CD4-positive, alpha-beta T cell treated with Interleukin-12 subunit alpha and Interleukin-12 subunit beta, for 1 hour (primary cell): ENCODE measurements at regions not wholly inside any gene's neighbourhood (a gene's known extent, or its start where the extent isn't known, plus 50 kb on each side); places are given as distances from the start of the nearest gene placed in this dataset.
A peak's percentile ranks its signal among the peaks of the same experiment; 100 is the strongest.
"Not testable (repeated sequence)": the region's sequence is repeated elsewhere in the genome, so short reads cannot be mapped to it uniquely, and the experiment has no call there.

Experiments used
- DNase-seq: peaks from one replicate; pipeline ENCODE4 v3.0.0-alpha.2; 2020

DNA sequence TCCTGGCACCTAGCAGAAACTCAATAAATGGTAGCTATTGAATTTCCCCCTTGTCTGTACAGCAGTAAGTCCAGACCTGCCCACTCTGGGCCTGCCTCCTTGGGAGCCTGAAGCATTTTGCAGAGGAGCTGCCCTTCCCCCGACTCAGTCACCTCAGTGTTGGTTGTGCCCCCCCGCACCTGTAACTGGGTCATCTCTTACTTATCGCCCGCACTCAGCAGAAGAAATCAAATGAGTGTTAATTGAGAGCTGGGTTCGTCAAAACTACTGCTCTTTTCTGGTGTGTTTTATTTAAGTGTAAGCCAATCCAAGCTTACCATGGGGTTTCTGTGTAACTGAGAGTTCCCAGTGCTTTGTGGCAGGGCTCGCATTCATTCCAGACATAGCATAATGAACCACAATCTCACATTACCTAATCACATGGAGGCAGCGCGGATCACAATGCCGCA lies 175.5 kb upstream of the IRF2BP2 start:
- not testable (repeated sequence) for DNase-seq

DNA sequence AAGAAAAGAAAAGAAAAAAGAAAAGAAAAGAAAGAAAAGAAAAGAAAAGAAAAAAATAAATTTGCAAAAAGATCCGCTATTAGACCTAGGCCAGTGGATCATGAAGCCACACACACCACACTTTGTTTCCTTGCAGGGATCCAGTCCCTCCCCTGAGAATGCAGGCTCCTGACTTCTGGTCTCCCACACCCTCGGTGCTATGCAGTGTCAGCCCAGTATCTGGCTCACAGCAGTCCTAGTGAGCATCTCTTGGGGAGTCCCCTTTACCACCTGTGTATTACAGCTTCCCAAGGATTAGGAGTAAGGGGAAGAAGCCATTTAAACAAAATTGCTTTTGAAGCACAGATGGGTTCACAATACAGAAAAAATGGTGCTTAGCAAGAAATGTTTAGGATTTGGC lies 174.1 kb upstream of the IRF2BP2 start:
- DNase-seq = not testable (repeated sequence)

DNA sequence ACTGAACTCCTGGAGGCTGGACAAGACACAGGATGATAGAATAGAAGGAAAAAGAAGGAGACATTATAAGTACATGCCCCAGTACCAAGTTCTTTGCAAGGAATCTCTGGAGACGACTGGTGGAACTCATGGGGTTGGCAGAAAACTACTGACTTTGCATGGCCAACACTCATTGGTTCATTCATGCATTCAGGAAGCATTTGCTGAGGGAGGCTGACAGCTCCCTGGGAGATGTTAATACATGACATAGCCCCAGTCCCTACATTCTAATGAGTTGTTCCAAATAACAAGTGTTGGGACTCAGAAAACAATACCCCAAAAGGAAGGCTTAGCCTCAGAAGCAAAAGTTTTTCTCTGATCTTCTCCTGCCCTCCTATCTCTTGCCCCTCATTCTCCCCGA lies 172.8 kb upstream of the IRF2BP2 start:
- no peak for DNase-seq

DNA sequence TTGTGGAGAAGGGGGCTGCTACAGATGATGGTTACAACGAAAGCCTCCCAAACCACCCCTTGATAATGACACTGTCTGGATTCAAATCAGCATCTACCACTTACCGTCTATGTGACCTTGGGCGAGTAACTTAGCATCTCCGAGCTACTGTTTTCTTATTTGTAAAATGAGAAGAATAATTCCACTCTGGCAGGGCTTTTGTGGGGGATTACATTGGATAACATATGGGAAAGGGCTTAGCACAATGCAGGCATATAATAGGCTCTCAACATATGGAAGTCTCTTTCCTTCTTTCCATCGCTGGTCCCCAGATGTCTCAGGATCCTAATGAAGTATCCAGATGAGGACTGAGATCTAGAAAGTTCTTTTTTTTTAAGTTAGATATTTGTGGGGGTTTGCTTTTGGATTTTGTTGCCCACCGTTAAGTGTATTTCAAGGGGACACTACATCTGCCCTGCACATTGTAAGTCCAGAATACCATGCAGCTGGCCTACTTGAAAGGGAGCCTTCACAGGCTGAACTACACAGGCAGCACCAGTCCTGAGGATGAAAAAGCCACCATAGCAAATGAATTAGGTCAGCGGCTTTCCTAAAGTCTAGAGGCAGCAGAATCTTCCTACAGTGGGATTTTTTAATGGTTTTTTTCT lies 172.2 kb upstream of the IRF2BP2 start:
- no peak for DNase-seq

DNA sequence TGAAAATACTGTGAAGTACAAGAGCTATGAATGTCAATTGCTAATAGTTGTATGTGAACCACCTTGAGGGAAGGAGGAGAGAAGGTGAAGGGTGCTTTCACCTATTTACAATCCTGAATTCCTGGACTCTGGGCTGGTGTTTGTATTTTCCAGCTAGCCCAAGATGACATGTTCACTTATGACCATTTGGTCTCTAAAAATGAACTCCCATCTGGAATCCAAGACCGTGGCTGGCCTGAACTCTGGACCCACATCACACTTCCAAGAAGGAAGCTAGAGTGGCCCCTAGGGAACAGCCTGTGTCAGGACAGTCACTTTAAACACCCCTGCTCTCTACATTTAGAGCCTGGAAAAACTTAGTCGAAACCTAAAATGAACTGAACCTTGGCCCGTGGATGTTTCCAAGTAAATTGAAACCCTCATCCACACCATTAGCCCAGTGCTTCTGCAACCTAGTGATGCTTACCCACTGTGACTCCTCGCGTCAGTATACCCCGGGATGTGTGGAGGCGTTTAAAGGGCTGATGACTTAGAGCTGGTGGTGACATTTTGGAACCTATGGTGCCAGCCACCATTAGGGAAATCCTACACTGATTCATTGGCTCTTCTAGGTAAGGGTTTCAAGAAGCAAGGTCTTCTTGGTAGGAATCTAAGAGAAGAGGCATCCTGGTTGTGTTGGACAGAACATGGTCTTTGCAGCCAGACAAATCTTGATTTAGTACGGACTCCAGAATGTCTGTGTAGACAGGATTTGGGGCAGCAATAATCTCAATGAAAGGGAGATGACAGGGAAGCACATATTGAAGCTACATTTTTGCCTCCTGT lies 171.5 kb upstream of the IRF2BP2 start:
- DNase-seq = no peak

DNA sequence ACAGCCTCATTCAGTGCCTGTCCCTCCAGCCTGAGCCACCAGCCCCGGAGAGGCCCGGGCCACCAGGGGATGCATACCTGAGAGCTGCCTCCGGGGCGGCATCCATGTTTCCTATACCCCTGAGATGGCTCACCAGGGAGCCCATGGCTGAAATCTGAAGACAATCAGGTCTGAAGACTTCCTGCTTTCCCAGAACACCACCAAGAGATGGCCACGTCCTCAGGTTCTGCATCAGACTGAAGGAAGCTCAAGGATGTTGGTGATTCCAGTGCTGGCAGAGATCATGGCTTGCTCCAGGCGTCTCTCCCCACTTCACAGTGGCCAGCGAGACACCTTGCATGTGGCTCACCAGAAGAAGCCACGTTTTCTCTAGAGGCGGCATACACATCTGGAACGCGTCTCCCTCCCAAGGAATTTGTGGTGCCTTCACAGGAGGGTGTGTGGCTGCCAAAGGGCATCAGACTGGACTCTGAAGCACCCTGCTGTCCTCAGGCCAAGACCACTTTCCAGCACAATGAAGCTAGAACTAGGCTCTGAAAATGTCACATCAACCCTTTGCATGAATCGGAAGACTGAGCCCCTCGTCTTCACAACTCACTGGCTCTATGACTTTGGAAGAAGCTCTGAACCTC lies 170.7 kb upstream of the IRF2BP2 start:
- DNase-seq = no peak

DNA sequence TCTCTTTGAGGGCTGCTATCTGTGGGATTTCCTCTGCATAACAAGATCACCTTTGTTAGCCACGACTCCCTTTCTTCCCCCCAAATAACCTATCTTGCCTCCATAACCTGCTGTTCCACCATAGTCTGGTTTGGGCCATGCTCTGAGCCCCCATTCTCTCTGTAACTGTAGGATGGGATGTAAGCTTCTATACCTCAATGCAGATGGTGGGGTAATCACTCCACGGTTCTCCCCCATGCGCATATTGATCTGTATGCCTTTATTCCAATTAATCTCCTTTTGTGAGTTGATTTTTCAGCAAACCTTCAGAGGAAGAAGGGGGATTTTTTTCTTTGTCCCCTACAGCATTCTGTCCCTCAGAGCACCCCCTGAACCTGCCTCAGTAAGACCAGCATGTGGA lies 170.1 kb upstream of the IRF2BP2 start:
- DNase-seq = no peak

DNA sequence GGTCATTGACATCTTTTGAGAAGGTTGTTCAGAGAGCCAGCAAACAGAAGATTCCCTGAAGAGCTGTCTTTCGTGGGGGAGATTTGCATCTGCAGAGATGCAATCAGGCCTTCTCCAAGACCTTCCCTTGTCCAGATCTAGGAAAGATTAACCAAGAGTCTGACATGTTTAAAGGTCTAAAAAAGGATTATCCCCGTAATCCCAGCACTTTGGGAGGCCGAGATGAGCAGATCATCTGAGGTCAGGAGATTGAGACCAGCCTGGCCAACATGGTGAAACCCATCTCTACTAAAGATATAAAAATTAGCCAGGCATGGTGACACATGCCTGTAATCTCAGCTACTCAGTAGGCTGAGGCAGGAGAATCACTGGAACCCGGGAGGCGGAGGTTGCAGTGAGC lies 169.6 kb upstream of the IRF2BP2 start:
- not testable (repeated sequence) for DNase-seq

DNA sequence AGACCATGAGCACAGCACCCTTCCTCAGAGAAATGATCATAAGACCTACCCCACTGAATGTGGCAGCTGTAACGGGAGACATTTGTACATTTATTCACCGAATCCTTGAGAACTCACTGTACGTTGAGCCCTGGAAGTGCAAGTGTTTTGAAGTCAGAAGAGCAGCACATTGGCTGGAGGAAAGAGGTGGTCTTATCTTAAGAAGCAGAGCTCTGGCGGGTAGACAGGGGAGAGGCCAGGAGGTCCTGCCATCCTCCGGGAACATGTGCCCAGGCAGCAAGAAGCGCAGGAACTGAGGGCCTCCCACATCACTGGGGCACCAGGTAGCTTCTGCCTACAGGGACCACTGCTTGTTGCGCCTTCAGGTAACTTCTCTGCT lies 169.2 kb upstream of the IRF2BP2 start:
- no peak for DNase-seq

DNA sequence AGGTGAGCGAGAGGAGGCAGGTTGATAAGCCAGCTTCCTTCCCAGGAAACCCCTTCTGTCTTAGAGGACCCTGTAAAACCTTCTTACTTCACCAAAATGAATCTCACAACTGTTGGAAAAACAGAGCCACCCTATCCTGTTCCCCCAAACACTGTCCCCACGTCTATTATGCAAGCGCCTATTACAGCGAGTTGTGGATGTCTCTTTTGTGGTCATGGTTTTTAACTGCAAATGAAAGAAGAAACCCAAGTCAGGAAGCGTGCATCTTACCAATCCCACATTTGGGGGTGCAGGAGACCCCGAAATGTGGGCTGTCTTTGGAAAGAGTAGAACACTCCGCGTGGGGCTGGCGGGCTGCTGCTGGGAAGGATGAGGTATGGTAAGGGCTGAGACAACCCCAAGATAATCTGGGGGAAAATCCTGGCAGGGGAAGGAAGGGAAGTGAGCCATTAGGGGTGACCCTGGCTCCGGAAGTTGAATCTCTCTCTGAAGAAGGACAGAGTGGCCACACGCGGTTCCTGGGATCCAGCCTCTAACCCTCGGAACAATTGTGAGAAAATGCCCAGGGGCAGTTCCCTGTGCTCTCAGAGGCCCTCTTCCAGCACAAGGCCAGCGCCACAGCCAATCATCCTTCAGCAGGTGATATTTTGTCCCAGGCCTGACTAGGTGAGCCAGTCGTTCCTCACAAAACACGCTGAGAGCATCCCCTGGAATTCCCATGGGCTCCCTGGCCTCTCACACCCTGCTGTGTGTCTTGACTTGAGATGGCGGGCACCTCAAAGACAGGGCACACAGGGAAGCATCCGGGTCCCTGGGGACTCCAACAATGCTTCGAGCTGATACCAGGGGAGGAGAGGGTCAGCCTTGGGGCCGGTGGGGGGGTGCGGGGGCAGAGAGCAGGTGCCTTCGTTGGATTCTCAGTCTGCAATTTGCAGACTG lies 168.5 kb upstream of the IRF2BP2 start:
- DNase-seq = no peak

DNA sequence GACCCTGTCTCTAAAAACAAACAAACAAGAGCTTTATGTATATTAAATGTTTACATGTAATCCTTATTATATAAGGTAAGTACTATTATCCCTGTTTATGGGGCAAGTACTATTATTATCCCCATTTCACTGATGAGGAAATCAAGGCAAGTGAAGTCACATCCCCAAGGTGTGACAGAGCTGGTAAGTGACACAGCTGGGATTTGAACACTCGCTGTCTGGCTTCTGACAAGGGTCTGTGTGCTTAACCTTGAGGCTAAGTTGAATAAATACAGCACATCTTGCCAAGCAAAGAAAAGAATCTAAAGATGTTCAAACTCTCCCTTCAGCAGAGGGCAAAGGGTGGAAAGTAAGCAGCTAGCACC lies 167.9 kb upstream of the IRF2BP2 start:
- DNase-seq = no peak

DNA sequence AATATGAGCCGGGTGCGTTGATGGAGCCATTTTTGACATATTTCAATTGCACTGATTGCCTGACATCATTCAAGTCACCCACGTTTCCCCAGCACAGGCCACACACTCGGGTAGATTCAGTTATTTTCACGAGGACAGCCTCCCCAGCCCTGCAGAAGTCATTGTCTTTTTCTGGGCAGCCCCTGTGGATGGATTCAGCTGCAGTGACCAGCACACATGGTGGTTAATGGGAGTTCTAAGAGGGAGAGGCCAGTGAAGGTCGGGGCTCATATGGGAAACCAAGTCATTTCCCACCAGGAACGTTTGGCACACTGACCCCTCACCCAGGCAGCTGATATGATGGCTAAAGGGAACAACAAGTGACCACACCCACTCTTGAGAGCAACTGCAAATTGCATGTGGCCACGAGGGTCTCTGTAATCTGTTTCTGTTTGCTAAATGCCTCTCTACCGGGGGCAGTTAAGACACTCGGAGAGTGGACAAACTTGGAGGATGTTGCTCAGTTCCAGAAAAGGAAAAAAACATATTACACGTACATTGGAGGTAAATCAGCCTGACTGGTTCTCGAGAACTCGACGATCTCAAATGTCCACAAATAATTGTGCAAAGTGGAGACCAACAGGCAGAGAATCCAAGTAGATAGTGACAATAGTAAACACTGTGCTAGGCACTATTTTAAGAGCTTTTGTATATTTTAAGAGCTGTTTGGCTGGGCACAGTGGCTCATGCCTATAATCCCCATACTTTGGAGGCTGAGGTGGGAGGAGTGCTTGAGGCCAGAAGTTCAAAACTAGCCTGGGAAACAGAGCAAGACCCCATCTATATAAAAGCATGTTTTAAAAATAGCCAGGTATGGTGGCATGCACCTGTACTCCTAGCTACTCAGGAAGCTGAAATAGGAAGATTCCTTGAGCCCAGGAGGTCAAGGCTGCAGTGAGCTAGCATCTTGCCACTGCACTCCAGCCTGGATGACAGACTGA lies 167.2 kb upstream of the IRF2BP2 start:
- no peak for DNase-seq

DNA sequence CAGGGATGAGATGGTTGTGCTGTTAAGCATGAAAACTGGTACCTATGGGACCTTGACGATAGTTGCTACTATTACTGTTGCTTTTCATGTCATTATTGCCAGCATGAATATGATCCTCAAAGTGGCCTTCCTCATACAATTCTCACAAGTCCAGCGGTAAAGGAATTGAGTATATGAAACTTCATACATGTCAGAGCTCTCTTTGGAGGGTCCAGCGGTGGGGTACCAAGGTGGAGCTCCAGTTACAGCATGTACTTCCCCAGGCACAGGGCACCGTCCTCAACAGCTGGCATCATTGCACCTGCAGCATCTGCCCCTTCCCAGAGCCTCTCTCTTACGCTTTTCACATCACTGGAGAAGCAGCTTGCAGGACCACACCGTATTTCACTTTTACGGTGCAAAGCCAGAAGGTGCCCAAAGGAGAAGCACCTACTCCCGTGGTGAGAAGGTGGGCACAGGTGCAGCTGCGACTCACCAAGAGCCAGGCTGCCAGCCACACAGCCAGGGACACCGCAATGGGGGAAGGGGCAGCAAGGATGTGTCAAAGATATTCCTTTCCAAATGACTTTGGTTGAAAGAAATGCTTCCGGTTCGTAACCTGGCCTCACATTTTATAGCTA lies 166.4 kb upstream of the IRF2BP2 start:
- DNase-seq = no peak

DNA sequence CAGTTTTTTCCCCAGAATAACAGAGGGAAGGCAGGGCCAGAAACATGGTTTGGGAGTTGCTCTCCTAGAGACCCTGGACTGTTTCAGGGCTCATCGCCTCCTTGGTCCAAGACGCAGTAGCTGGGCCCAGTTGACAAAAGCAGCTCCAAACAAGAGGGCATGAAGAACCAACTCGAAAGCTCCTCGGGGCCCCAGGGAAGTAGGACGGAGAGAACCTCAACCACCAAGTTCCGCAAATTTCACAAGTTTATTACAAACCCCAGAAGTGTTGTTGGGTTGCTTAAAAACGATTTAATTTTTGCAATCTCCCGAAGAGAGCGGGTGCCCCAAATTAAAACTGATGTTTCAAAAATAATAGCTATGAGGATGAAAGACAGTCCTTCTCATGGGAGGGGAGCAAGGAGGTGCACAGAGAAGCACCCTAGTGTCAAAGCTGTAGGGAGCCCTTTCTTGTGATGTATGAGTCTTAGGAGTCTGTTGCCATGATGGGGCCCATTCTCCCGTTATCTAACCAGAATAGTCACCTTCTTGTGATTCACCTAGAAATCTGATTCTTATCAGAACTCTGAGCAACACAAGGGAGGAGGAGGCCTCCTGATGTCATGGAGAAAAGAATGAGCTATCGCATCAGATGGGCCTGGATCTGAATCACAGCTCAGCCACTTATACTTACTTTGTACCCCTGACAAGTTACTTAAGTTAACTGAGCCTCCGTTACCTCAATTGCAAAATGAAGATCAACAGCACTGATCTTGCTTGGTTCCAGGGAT lies 165.7 kb upstream of the IRF2BP2 start:
- DNase-seq = no peak

DNA sequence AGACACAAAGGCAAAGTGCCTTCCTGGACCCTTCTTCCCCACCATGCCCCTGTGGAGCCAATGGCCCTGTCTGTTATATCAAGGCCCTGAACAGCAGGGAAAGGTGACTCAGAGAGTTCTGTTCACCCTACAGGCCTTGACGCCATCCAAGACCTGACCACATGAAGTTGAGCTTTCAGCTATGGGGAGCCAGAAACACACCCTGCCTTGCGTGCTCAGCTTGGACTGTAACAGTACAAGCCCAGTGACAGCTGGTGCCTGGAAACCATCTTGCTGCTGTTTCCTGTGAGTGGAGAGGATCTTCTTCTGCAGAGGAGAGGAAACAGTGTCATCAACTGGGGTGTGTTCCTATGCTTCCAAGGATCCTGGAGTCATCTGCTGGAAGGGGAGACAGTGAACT lies 165.0 kb upstream of the IRF2BP2 start:
- no peak for DNase-seq

DNA sequence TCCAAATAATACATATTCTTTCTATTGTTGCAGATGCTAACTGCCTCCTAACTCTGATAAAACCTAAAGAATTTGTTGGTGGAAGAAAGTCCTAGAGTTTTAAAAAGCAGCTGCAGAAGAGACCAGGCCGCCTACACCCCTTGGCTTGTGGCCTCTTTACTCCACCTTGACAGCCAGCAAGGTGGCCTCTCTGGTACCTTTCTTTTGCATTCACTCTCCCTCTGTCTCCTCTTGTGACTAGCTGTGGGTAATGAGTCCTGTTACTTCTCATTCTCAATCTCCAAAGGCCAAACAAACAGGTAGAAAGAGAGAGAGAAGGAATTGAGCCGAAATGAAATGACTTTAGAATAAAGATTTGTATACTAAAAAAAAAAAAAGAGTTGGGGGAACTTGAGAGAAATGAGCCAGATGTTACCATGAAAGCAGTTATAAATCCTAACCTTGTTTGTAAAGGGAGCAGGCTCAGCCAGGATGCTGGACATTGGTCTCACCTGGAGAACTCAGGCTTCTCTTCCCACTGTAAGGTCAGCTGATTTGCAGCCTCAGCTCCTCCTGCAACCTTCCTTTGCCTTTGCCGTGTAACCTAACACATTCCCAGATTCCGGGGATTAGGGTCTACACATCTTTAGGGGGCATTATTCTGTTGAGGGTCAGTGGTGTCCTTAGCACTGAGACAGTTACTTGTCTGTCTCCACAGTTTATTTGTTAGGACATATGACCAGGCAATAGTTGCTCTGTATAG lies 164.1 kb upstream of the IRF2BP2 start:
- no peak for DNase-seq

DNA sequence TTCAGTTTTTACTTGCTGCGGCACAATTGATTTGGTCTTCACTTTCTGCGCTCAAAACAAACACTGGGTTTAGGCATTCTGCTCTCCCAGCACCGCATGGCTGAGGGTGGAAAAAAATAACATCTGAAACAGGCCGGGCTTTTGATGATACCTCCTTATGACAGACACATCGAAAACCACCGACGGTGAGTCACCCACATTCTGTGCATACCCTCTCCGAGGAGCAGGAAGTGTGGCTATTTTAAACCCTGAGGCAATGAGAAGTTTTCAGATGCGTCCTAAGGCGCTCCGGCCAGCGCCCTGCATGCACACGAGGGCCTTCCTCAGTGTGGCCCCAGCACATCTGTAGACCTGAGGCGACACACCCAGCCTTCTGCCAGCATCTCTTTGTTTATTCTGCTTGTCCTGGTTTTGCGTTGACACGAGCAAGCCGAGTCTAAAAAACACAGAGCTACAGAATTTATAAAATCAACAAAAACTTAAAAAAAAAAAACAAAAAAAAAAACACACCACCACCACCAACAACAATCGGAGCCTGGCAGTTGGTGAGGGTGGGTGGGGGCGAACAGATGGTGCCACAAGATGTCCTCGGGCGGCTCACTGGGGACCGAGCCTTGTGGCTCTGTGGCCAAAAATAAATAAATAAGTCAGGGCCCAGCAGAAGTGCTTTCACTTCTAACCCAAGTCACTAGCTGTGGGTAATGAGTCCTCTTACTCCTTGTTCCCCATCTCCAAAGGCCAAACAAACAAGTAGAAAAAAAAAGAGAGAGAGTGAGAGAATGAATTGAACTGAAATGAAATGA lies 162.6 kb upstream of the IRF2BP2 start:
- peak; percentile 88 for DNase-seq

DNA sequence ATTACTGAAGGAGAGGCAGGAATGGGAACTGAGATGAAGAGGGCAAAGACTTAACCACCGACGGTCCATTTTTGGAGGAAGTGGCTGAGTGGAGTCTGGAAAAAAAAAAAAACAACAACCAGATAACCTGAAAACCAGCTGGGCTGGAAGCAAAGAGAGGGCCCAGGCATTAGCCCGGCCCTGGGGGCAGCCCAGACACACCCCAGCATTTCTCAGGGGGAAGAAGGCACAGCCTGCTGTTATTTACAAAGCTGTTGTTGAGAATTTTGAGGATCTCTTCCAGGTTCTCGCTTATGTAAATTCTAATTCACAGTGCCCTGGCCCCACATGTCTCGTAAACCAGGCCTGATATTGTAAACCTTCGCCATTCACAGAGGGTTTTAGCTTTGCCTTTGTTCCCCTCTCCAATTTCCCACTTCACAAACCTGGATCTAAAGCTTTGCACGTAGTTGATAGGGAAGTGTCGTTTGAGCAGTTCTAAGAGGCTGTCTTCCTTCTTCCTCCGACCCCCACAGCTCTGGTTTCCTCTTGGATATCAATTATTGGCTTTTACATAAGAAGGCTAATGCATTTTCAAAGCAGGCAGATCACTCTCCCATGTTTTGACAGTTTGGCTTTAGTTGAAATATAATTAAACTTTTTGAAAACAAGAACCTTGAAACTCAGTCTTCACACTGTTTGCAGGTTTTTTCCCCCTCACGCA lies 161.8 kb upstream of the IRF2BP2 start:
- DNase-seq = no peak
